ENCODE measurements at regions not wholly inside any gene's neighbourhood (a gene's known extent, or its start where the extent isn't known, plus 50 kb on each side); places are given as distances from the start of the nearest gene placed in this dataset.

DNA sequence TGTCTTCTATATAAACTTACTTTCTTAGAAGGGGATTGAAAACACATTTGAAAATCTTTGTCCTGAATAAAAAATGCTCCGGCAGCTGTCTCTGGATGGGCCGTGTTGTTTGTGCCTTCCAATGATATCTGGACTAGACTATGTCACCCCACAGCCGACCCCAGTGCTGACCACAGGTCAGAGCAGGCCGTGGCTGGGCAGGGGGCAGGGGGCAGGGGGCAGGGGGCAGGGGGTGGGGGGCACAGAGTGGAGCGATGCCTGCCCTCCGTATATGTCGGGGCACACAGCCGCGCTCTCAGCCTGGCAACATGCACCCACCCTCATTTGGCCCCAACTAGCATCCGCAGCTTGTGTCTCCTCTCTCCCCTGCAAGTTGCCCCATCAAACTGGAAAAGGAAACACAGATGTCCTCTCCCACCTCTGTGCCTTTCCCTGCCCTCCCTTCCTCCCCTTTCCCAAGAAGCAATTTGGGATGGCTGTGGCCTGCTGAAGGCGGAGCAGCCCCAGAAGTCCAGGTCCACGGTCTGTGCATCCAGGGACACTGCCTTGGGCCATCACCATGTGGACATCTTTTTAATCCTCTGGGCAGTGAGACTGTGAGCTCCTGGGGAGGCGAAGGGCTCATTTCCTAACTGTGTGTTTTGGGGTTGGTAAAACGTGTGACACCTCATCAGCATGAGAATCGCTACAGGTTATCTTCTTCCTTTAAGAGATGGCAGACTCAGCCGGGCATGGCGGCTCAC lies 295.7 kb upstream of the RTL1 start:
- no TSS peak for BruUV-seq (replicated peaks)
- no peaks in the 10 kb centered on the region for H3K9me3 ChIP-seq (ENCODE audit: control insufficient read depth in 1 of 2, insufficient read depth in 1 of 2, low read depth in 1 of 2, low read length in 2 of 2)
- no peaks in the 10 kb centered on the region for H3K79me2 ChIP-seq (ENCODE audit: insufficient read depth, low read length)
- no peaks in the 10 kb centered on the region for H4K20me1 ChIP-seq (ENCODE audit: insufficient read depth)
- no peak overlapping the region for H3K9ac ChIP-seq (ENCODE audit: low read length)
- no peak overlapping the region for H2AFZ ChIP-seq (ENCODE audit: low read depth, low read length, poor library complexity, severe bottlenecking)
- ChIA-PET RAD21 (ENCODE audit: low non-redundant PET in 1 of 2, low total read pairs in 2 of 2, uncharacterized antibody in 2 of 2, unreplicated experiment in 2 of 2) (no interaction called here), CTCF (no interaction called here), POLR2A (no interaction called here)
- no peak overlapping the region for H3K4me3 ChIP-seq (replicated peaks in 1 of 2; ENCODE audit: low read depth in 1 of 2, low read length in 2 of 2)
- DNase-seq (ENCODE audit: low read depth, low spot score) (no peak), ATAC-seq (no peak)
- H3K36me3 ChIP-seq (ENCODE audit: control insufficient read depth in 1 of 2, insufficient read depth in 2 of 2, low read length in 2 of 2) = no peaks in the 10 kb centered on the region
- TF ChIP-seq ELF1 (IDR thresholded peaks at IDR 0.05; ENCODE audit: borderline replicate concordance, low read depth) (no peak), TCF7L2 (IDR thresholded peaks at IDR 0.05; ENCODE audit: borderline replicate concordance, extremely low read depth, insufficient read depth, insufficient read length) (no peak), JUND (IDR thresholded peaks at IDR 0.05) (no peak), RAD21 (IDR thresholded peaks at IDR 0.05; ENCODE audit: low read depth) (no peak), EZH2 (IDR thresholded peaks at IDR 0.05) (no peak), POLR2AphosphoS5 (IDR thresholded peaks at IDR 0.05; ENCODE audit: low read depth, low read length) (no peak), FOSL1 (IDR thresholded peaks at IDR 0.05; ENCODE audit: low read depth) (no peak), ZFX (IDR thresholded peaks at IDR 0.05) (no peak), SP1 (IDR thresholded peaks at IDR 0.05; ENCODE audit: low read depth) (no peak), YY1 (IDR thresholded peaks at IDR 0.05; ENCODE audit: extremely low read depth, insufficient replicate concordance, low read depth, low read length) (no peak)
- TF ChIP-seq, protein P1, sequence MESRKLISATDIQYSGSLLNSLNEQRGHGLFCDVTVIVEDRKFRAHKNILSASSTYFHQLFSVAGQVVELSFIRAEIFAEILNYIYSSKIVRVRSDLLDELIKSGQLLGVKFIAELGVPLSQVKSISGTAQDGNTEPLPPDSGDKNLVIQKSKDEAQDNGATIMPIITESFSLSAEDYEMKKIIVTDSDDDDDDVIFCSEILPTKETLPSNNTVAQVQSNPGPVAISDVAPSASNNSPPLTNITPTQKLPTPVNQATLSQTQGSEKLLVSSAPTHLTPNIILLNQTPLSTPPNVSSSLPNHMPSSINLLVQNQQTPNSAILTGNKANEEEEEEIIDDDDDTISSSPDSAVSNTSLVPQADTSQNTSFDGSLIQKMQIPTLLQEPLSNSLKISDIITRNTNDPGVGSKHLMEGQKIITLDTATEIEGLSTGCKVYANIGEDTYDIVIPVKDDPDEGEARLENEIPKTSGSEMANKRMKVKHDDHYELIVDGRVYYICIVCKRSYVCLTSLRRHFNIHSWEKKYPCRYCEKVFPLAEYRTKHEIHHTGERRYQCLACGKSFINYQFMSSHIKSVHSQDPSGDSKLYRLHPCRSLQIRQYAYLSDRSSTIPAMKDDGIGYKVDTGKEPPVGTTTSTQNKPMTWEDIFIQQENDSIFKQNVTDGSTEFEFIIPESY (IDR thresholded peaks at IDR 0.05; ENCODE audit: extremely low read depth, insufficient replicate concordance, low read length) = no peak
- TF ChIP-seq, protein P2, sequence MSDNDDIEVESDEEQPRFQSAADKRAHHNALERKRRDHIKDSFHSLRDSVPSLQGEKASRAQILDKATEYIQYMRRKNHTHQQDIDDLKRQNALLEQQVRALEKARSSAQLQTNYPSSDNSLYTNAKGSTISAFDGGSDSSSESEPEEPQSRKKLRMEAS (IDR thresholded peaks at IDR 0.05) = no peak
- TF ChIP-seq, protein P3, sequence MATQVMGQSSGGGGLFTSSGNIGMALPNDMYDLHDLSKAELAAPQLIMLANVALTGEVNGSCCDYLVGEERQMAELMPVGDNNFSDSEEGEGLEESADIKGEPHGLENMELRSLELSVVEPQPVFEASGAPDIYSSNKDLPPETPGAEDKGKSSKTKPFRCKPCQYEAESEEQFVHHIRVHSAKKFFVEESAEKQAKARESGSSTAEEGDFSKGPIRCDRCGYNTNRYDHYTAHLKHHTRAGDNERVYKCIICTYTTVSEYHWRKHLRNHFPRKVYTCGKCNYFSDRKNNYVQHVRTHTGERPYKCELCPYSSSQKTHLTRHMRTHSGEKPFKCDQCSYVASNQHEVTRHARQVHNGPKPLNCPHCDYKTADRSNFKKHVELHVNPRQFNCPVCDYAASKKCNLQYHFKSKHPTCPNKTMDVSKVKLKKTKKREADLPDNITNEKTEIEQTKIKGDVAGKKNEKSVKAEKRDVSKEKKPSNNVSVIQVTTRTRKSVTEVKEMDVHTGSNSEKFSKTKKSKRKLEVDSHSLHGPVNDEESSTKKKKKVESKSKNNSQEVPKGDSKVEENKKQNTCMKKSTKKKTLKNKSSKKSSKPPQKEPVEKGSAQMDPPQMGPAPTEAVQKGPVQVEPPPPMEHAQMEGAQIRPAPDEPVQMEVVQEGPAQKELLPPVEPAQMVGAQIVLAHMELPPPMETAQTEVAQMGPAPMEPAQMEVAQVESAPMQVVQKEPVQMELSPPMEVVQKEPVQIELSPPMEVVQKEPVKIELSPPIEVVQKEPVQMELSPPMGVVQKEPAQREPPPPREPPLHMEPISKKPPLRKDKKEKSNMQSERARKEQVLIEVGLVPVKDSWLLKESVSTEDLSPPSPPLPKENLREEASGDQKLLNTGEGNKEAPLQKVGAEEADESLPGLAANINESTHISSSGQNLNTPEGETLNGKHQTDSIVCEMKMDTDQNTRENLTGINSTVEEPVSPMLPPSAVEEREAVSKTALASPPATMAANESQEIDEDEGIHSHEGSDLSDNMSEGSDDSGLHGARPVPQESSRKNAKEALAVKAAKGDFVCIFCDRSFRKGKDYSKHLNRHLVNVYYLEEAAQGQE (IDR thresholded peaks at IDR 0.05; ENCODE audit: low read depth) = no peak
- TF ChIP-seq, protein P4, sequence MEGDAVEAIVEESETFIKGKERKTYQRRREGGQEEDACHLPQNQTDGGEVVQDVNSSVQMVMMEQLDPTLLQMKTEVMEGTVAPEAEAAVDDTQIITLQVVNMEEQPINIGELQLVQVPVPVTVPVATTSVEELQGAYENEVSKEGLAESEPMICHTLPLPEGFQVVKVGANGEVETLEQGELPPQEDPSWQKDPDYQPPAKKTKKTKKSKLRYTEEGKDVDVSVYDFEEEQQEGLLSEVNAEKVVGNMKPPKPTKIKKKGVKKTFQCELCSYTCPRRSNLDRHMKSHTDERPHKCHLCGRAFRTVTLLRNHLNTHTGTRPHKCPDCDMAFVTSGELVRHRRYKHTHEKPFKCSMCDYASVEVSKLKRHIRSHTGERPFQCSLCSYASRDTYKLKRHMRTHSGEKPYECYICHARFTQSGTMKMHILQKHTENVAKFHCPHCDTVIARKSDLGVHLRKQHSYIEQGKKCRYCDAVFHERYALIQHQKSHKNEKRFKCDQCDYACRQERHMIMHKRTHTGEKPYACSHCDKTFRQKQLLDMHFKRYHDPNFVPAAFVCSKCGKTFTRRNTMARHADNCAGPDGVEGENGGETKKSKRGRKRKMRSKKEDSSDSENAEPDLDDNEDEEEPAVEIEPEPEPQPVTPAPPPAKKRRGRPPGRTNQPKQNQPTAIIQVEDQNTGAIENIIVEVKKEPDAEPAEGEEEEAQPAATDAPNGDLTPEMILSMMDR (IDR thresholded peaks at IDR 0.05 in 2 of 3, conservative IDR thresholded peaks at IDR 0.05 in 1 of 3; ENCODE audit: borderline replicate concordance in 1 of 3, insufficient read depth in 1 of 3, low read depth in 2 of 3, low read length in 2 of 3) = no peak
- TF ChIP-seq, protein P5, sequence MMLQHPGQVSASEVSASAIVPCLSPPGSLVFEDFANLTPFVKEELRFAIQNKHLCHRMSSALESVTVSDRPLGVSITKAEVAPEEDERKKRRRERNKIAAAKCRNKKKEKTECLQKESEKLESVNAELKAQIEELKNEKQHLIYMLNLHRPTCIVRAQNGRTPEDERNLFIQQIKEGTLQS (IDR thresholded peaks at IDR 0.05) = no peak
- no peaks in the 10 kb centered on the region for H3K9me2 ChIP-seq (ENCODE audit: insufficient read depth)
- H3K27me3 ChIP-seq (ENCODE audit: insufficient read depth, low read length) = no peaks in the 10 kb centered on the region
- peaks cover 0 to 3% of the 10 kb centered on the region in 2 experiments; a peak in 1 of 4 replicates for H3K4me1 ChIP-seq (ENCODE audit: control insufficient read depth in 1 of 2, insufficient read depth in 2 of 2, low read length in 2 of 2)
- H3K27ac ChIP-seq (ENCODE audit: low read depth, low read length) = no peak overlapping the region
- intact Hi-C loops (cut with micrococcal nuclease) = no loop called here
- H3K4me2 ChIP-seq (ENCODE audit: low read length) = no peak overlapping the region
